Chondrocyte (in vitro differentiated cells): ENCODE measurements at regions not wholly inside any gene's neighbourhood (a gene's known extent, or its start where the extent isn't known, plus 50 kb on each side); places are given as distances from the start of the nearest gene placed in this dataset.
"Not testable (repeated sequence)": the region's sequence is repeated elsewhere in the genome, so short reads cannot be mapped to it uniquely, and the experiment has no call there.

ENCODE experiments used
- DNase-seq: peaks from one replicate; pipeline ENCODE4 v3.0.0; 2021; ENCODE audit warnings: mixed read lengths, low spot score
- H3K27ac Mint-ChIP-seq: one replicate; pipeline ENCODE4 v1.8.0; 2021; ENCODE audit warnings: mild to moderate bottlenecking, moderate library complexity, mixed read lengths; ENCODE audit not compliant: unreplicated experiment
- H3K27me3 Mint-ChIP-seq: 2 replicates; pipeline ENCODE4 v1.8.0; 2021; ENCODE audit warnings: low read depth, mixed read lengths
- H3K36me3 Mint-ChIP-seq: 2 replicates; pipeline ENCODE4 v1.8.0; 2021; ENCODE audit warnings: low read depth, mixed read lengths
- H3K4me1 Mint-ChIP-seq: 2 replicates; pipeline ENCODE4 v1.8.0; 2021; ENCODE audit warnings: low read depth, mild to moderate bottlenecking, mixed read lengths
- H3K4me3 Mint-ChIP-seq: one replicate; pipeline ENCODE4 v1.8.0; 2021; ENCODE audit warnings: mild to moderate bottlenecking, moderate library complexity, mixed read lengths; ENCODE audit not compliant: unreplicated experiment
- H3K9me3 Mint-ChIP-seq: 2 replicates; pipeline ENCODE4 v1.8.0; 2021; ENCODE audit warnings: low read depth, mixed read lengths
- CTCF ChIP-seq: fragments of 200-600 bp; sonication (generic); IDR thresholded peaks from 2 replicates; pipeline ENCODE4 v1.5.0; 2021; ENCODE audit warnings: antibody characterized with exemption, mild to moderate bottlenecking, moderate library complexity

GRCh38 chr2:55779459-55780421 is 86.1 kb upstream of the PNPT1 start:
- peaks cover 16% of the 10 kb centered on the region for H3K4me1 Mint-ChIP-seq
- H3K27me3 Mint-ChIP-seq = peaks cover 3% of the 10 kb centered on the region
- no peak for TF ChIP-seq CTCF
- H3K36me3 Mint-ChIP-seq = no peaks in the 10 kb centered on the region
- H3K27ac Mint-ChIP-seq = peak overlapping the region; percentile 3
- H3K4me3 Mint-ChIP-seq = no peak overlapping the region
- DNase-seq = no peak
- no peaks in the 10 kb centered on the region for H3K9me3 Mint-ChIP-seq

GRCh38 chr2:55776966-55777365 is 83.3 kb upstream of the PNPT1 start:
- no peak for DNase-seq
- peaks cover 3% of the 10 kb centered on the region for H3K27me3 Mint-ChIP-seq
- H3K27ac Mint-ChIP-seq = no peak overlapping the region
- TF ChIP-seq CTCF = no peak
- no peaks in the 10 kb centered on the region for H3K9me3 Mint-ChIP-seq
- H3K4me1 Mint-ChIP-seq = peaks cover 17% of the 10 kb centered on the region
- no peak overlapping the region for H3K4me3 Mint-ChIP-seq
- H3K36me3 Mint-ChIP-seq = no peaks in the 10 kb centered on the region

GRCh38 chr2:55776479-55776878 is 82.8 kb upstream of the PNPT1 start:
- TF ChIP-seq CTCF = no peak
- Mint-ChIP-seq H3K36me3 (no peaks in the 10 kb centered on the region), H3K9me3 (no peaks in the 10 kb centered on the region), H3K27ac (no peak overlapping the region), H3K27me3 (peaks cover 4% of the 10 kb centered on the region), H3K4me3 (no peak overlapping the region), H3K4me1 (peaks cover 21% of the 10 kb centered on the region)
- no peak for DNase-seq

GRCh38 chr2:55775828-55776227 is 82.2 kb upstream of the PNPT1 start:
- no peaks in the 10 kb centered on the region for H3K36me3 Mint-ChIP-seq
- DNase-seq = no peak
- peaks cover 21% of the 10 kb centered on the region for H3K4me1 Mint-ChIP-seq
- H3K4me3 Mint-ChIP-seq = no peak overlapping the region
- H3K27me3 Mint-ChIP-seq = peaks cover 8% of the 10 kb centered on the region
- H3K27ac Mint-ChIP-seq = no peak overlapping the region
- no peaks in the 10 kb centered on the region for H3K9me3 Mint-ChIP-seq
- no peak for TF ChIP-seq CTCF

- H3K27ac Mint-ChIP-seq, H3K9me3 Mint-ChIP-seq, H3K36me3 Mint-ChIP-seq, DNase-seq, H3K4me3 Mint-ChIP-seq, H3K4me1 Mint-ChIP-seq: not testable (repeated sequence)
- peaks cover 25% of the 10 kb centered on the region for H3K27me3 Mint-ChIP-seq
Measured at GRCh38 chr2:55773651-55774050, 80.0 kb upstream of the PNPT1 start.
